Mucosa of descending colon (tissue), 3 donors: ENCODE measurements at regions not wholly inside any gene's neighbourhood (a gene's known extent, or its start where the extent isn't known, plus 50 kb on each side); places are given as distances from the start of the nearest gene placed in this dataset.
"Not testable (repeated sequence)": the region's sequence is repeated elsewhere in the genome, so short reads cannot be mapped to it uniquely, and the experiment has no call there.

Experiments
- ATAC-seq: fragments of 200-7000 bp; cut with Tn5 transposase; one replicate; pipeline ENCODE4 v1.9.1; 2020; ENCODE audit warnings: mild to moderate bottlenecking, moderate library complexity
- DNase-seq, 3 donors: peaks; one replicate each; pipeline ENCODE4 v3.0.0-alpha.2; 2020
- H3K36me3 ChIP-seq: fragments of 200-600 bp; one replicate; pipeline ENCODE4 v1.8.0; 2021; ENCODE audit warnings: low read depth, mild to moderate bottlenecking
- H3K4me1 ChIP-seq: fragments of 200-600 bp; one replicate; pipeline ENCODE4 v1.8.0; 2021; ENCODE audit warnings: low read depth, mild to moderate bottlenecking
- H3K4me3 ChIP-seq: fragments of 200-600 bp; one replicate; pipeline ENCODE4 v1.8.0; 2021; ENCODE audit warnings: mild to moderate bottlenecking
- H3K9me3 ChIP-seq: fragments of 200-600 bp; one replicate; pipeline ENCODE4 v1.8.0; 2021; ENCODE audit warnings: mild to moderate bottlenecking
- CTCF ChIP-seq: fragments of 200-600 bp; IDR thresholded peaks from one replicate; pipeline ENCODE4 v1.8.0; 2022; ENCODE audit warnings: antibody characterized with exemption, mild to moderate bottlenecking
- intact Hi-C, 2 donors: fragments of 100-400 bp; cut with DNase I in 1 of 2; cut with micrococcal nuclease in 1 of 2; formaldehyde crosslinking; loops; one replicate each; pipeline versions ENCODE4 v1.11.0 to v1.11.1; 2022; cut with DNase I, micrococcal nuclease
- donor health status: DM: no; HTN: no; CAD: no; lungs with moderate emphysema.
- donor health status: DM: no; HTN: no; CAD: no.
- donor health status: DM: no; HTN: yes; CAD: no.

- TF ChIP-seq CTCF, result no peak
- no peaks in the 10 kb centered on the region for H3K36me3 ChIP-seq
- no peaks in the 10 kb centered on the region for H3K9me3 ChIP-seq
- H3K4me3 ChIP-seq, result no peak overlapping the region
- DNase-seq (no peak), ATAC-seq (no peak)
- intact Hi-C loops, result no loop called here
- no peaks in the 10 kb centered on the region for H3K4me1 ChIP-seq
Measured at GRCh38 chr5:106397700-106398099, 1273.0 kb downstream of the EFNA5 start.

GRCh38 chr5:106393276-106393675, 1277.5 kb downstream of the EFNA5 start:
- TF ChIP-seq CTCF, result no peak
- intact Hi-C loops, result no loop called here
- Histone ChIP-seq H3K4me3 (no peak overlapping the region), H3K4me1 (no peaks in the 10 kb centered on the region), H3K36me3 (no peaks in the 10 kb centered on the region), H3K9me3 (no peaks in the 10 kb centered on the region)
- no peak for DNase-seq
- no peak for ATAC-seq

GRCh38 chr5:106392766-106393165, 1278.0 kb downstream of the EFNA5 start:
- no peak for DNase-seq

GRCh38 chr5:106387767-106388166, 1283.0 kb downstream of the EFNA5 start:
- H3K4me3 ChIP-seq, H3K9me3 ChIP-seq, H3K36me3 ChIP-seq, ATAC-seq, H3K4me1 ChIP-seq, DNase-seq, intact Hi-C loops: not testable (repeated sequence)

More at GRCh38 chr5:106392766-106393165, 1278.0 kb downstream of the EFNA5 start:
- H3K9me3 ChIP-seq, result no peaks in the 10 kb centered on the region
- no peak overlapping the region for H3K4me3 ChIP-seq
- TF ChIP-seq CTCF, result no peak
- no peaks in the 10 kb centered on the region for H3K4me1 ChIP-seq
- intact Hi-C loops, result no loop called here
- no peaks in the 10 kb centered on the region for H3K36me3 ChIP-seq
- ATAC-seq, result no peak

GRCh38 chr5:106386287-106386686, 1284.5 kb downstream of the EFNA5 start:
- TF ChIP-seq CTCF, result no peak
- Histone ChIP-seq H3K4me1 (no peaks in the 10 kb centered on the region), H3K36me3 (no peaks in the 10 kb centered on the region), H3K9me3 (no peaks in the 10 kb centered on the region), H3K4me3 (no peak overlapping the region)
- no peak for DNase-seq
- intact Hi-C loops, result no loop called here
- ATAC-seq, result no peak

- TF ChIP-seq CTCF, result no peak
- no peak for DNase-seq
- Histone ChIP-seq H3K36me3 (no peaks in the 10 kb centered on the region), H3K4me3 (no peak overlapping the region), H3K9me3 (no peaks in the 10 kb centered on the region), H3K4me1 (no peaks in the 10 kb centered on the region)
- ATAC-seq, result no peak
- intact Hi-C loops, result no loop called here
Measured at GRCh38 chr5:106380736-106381135, 1290.0 kb downstream of the EFNA5 start.
